CD4-positive, alpha-beta T cell treated with Interleukin-4 for 1 hour (primary cell): ENCODE measurements at regions not wholly inside any gene's neighbourhood (a gene's known extent, or its start where the extent isn't known, plus 50 kb on each side); places are given as distances from the start of the nearest gene placed in this dataset.
"Not testable (repeated sequence)": the region's sequence is repeated elsewhere in the genome, so short reads cannot be mapped to it uniquely, and the experiment has no call there.

Experiments
- DNase-seq, 2 donors: peaks; one replicate each; pipeline ENCODE4 v3.0.0-alpha.2; 2020 to 2022

DNA sequence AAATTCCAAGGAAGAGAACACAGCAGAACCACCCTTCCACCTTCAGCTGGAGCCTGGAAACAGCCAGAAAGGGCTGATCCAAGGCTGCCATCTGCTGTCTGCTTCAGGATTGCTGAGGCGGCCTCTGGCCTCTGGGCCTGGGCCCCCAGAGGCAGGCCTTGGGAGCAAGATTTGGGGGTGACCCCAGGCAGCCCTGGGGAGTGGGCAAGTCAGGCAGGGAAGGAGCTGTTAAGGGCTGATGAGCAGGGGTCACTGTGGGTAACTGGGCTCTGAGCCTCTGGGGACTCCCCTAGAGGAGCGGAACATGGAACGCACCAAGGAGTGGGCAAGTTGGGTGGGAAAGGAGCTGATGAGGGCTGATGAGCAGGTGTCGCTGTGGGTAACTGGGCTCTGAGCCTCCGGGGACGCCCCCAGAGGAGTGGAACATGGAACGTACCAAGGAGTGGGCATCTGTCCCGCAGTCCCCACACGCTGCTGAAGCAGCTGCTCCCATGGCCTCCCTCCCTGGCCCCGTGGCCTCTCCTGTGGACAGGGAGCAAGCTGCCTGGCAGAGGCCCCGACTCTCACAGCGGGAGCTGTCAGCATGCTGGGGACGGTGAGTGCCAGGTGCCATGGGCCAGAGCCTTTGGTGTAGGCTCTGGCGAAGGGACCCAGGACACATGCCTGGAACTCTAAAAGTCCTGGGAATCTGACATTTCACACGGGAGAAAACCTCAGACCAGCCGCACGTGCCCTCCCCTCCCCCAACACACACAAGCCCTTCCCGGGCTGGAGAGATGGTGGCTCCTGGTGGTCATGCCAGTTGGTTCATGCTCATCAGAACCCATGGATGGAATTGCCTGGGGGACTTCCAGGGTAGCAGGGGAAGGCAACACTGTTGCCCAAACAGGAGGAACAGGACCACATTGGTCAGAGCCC lies 148.8 kb downstream of the NPIPB11 start:
- not testable (repeated sequence) for DNase-seq

- no peak for DNase-seq
Observed at GRCh38 chr16:29256501-29256981, 150.0 kb downstream of the NPIPB11 start.

DNA sequence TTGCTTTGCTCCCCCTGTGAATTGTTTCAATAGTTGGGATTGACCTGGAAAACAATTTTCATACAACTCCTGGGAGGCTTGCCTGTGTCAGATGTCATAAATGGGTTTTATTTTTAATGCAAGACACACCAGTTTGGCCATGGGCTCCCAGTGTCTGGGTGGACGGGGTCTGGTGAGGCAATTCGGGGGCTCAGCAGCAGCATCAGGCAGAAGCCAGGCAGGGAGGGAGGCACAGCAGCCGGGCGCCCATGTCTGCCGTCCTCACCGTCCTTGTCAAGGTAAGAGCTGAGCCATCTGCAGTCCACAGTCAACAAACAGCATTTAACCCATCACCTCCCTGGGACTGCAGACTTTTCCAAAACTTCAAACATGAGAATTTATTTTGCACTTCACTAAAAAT lies 150.6 kb downstream of the NPIPB11 start:
- not testable (repeated sequence) for DNase-seq

DNA sequence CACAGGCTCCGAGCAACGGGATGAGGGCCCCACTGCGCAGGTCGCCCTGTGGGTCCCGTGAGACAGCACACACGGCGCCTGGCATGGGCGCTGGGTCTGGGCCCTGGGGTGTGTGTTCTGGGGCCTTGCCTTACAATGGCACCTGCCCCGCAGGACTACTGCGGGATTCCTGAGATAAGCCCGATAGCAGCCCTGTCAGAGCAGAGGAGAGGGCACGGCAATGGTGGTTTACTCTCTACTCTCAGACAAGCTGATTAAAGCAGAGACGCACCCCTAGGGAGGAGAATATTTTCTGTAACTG lies 151.1 kb downstream of the NPIPB11 start:
- not testable (repeated sequence) for DNase-seq

DNA sequence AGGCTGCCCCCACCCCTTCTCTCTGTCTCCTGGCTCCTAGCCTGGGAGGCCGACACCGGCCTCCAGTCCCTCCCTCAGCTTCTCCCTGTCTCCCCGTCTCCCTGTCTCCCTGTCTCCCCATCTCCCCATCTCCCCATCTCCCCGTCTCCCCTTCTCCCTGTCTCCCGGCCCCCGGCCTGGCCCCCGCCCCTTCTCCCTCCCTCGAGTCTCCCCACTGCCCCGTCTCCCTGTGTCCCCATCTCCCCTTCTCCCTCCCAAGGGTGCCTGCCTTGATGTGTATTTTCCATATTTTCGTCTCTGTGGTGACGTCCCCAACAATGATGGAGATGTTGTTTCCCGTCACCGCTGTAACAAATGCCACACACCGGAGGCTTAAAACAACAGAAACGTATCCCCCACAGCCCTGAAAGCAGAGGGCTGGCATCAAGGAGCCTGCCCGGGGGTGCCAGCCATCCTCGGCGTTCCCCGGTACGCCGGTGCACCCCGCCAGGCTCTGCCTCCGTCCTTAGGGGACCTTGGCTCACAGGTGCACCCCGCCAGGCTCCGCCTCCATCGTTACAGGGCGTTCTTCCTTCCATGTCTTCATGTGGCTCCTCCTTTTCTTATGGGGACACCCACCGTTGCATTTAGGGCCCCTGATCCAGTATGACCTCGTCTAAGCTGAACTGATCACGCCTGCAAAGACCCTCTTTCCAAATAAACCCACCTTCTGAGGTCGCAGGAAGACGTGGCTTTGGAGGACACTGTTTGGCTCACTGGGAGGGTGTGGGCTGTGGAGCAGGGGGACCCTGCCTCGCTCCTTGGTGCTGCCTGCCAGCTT lies 151.6 kb downstream of the NPIPB11 start:
- no peak for DNase-seq

DNA sequence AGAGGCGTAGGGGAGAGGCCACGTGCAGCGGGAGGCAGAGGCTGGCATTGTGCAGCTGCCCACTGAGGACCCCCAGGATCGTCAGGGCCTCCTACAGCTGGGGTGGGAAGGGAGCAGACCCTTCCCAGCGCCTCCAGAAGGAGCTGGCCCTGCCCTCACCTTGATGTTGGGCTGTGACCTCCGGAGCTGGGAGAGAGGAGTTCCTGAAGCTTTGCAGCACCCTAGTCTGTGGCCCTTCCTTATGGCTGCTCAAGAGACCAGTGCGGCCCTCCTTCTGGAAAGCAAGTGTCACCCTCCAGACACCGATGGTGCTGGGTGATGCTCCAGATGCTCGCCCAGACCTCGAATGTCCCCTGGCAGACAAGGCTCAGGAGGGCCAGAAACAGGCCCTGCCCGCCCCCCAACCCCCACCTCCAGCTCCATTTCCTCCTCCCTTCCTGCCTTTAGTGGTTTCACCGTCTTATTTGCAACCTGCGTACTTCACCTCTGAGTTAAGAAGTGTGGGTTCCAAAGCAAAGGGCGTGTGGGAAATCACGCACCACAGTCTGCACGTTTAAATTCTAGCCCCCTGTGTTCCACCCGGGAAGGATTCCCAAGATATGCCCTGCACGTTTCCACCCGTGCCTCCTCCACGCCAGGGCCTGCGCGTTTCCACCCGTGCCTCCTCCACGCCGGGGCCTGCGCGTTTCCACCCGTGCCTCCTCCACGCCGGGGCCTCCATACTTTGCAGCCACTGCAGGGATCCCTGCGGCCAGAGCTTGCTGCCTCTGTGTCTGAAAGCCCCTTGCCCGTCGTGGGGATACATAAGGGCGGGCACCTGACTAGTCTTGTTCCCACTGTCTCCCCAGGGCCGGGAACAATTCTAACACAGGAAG lies 152.6 kb downstream of the NPIPB11 start:
- DNase-seq, result not testable (repeated sequence)

DNA sequence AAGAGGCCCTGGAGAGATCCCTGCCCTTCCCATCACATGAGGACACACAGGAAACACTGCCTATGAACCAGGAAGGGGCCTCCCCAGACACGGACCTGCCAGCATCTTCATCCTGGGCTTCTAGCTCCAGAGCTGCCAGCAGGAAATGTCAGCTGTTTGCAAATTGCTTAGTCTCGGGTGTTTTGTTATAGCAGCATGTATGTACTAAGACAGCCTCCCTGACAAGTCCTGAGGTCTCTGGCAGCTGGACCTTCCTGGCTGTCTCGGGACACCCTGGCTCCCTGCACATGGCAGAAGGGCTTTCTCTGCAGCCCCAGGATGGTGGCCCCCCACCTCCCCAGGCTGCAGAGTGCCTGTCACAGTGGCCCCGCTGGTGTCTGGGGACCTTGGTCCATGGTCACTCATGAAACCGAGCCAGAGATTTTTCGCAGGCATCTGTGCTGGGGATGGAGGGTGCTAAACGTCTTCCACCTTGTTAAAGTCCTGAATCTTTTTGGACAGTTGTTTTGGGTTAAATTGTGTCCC lies 153.4 kb downstream of the NPIPB11 start:
- DNase-seq, result not testable (repeated sequence)

- DNase-seq, result not testable (repeated sequence)
Observed at GRCh38 chr16:29252311-29252710, 154.2 kb downstream of the NPIPB11 start.

DNA sequence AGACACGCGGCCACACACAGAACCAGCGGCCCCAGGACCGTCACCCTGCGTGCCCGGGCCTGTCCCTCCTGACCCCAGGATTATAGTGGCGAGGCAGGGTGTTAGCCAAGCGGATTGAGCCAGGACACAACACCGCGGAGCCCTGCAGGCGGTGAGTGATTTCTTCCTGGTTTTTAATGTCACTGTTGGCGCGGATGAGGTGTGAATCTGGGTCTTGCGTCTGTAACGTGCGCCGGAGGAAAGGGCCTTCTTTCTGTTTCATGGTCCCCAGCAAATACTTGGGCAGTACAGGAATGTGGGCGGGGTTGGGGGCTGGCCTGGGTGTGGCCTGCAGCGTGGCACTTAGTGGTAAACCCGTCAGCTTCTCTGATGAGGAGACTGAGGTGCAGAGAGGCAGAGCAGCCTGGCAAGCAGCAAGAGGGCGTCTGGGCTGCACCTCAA lies 154.9 kb downstream of the NPIPB11 start:
- DNase-seq, result not testable (repeated sequence)

GRCh38 chr16:29250923-29251434 lies 155.5 kb downstream of the NPIPB11 start:
- DNase-seq, result not testable (repeated sequence)

DNA sequence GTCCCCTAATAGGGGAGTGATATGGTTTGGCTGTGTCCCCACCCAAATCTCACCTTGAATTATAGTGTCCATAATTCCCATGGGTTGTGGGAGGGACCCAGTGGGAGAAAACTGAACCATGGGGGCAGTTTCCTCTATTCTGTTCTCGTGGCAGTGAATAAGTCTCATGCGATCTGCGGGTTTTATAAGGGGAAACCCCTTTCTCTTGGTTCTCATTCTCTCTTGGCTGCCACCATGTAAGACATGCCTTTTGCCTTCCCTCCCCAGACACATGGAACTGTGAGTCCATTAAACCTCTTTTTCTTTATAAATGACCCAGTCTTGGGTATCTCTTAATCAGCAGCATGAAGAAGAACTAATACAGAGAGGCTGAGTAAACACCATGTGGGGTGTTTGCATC lies 156.0 kb downstream of the NPIPB11 start:
- not testable (repeated sequence) for DNase-seq

DNA sequence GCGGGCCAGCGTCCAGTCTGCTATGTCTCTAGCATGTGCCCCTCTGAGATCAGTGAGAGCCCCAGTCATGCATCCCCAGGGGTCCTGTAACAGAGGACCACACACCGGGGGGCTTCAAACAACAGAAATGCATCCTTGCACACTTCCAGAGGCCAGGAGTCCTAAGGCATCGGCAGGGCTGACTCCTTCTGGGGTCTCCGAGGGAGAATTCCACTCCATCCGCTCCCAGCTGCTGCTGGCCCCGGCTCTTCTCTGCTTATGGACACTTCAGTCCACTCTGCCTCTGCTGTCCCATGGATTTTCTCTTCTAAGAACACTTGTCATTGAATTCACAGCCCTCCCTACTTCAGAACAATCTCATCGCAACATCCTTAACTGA lies 157.6 kb downstream of the NPIPB11 start:
- DNase-seq, result not testable (repeated sequence)

- DNase-seq, result peak; percentile 17 to 26
Observed at GRCh38 chr16:29248306-29248939, 158.1 kb downstream of the NPIPB11 start.

GRCh38 chr16:29246091-29246490 lies 160.4 kb downstream of the NPIPB11 start:
- not testable (repeated sequence) for DNase-seq

DNA sequence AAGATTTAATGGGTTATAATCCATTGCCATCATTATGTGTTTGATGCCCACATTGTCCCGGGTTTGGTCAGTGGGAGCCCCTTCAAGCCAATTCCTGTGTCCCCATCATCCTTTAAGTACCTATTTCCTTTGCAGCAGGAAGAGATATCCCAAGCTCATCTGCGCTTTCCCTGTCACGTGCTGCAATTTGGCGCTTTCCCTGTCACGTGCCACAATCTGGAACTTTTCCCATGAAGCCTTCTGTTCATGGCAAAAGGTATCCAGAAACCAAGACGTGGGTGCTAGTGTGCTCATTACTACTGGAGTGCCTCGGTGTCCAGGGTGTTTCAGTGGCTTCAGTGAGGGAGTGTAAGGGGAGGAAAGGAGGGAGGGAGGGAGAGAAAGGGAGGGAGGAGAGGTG lies 168.5 kb downstream of the NPIPB11 start:
- no peak for DNase-seq

- DNase-seq, result not testable (repeated sequence)
Observed at GRCh38 chr16:29237495-29237894, 169.0 kb downstream of the NPIPB11 start.

DNA sequence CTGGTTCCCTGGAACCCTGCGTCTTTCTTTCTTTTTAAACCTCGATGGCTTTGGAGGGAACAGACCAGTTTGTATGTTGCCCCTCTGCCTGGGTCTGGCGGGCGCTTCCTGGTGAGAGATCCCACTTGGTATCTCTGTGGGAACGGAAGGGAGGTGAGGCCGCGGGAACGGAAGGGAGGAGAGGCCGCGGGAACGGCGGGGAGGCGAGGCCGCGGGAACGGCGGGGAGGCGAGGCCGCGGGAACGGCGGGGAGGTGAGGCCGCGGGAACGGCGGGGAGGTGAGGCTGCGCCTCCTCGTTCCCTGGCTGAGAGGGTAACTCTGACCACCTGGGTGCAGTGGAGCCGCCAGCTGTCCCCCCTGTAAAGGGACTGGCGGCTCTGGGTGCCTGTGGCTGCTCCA lies 169.5 kb downstream of the NPIPB11 start:
- not testable (repeated sequence) for DNase-seq

DNA sequence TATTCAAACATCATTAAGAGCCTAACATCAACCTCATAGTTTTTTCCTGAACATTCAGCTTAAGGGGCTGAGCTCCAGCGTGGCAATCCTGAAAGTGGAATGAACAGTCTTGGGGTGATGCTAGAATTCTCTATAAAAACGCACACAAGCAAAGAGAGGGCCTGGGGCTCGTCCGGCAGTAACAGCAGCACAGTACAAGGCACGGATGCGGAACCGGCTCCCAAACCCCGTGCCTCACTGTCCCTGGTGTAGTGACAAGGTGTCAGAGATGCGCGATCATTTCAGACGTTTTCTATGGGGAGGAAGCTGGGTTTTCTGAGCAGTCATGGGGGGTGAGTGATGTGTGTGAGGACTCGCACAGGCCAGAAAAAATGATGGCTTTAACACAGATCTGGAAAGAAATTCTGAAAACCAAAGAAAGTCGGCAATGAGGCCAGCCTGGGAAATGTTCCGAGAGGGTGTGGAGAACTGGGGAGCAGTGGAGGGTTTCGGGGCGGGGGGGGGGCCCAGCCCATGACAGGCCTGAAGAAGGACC lies 170.6 kb downstream of the NPIPB11 start:
- not testable (repeated sequence) for DNase-seq

DNA sequence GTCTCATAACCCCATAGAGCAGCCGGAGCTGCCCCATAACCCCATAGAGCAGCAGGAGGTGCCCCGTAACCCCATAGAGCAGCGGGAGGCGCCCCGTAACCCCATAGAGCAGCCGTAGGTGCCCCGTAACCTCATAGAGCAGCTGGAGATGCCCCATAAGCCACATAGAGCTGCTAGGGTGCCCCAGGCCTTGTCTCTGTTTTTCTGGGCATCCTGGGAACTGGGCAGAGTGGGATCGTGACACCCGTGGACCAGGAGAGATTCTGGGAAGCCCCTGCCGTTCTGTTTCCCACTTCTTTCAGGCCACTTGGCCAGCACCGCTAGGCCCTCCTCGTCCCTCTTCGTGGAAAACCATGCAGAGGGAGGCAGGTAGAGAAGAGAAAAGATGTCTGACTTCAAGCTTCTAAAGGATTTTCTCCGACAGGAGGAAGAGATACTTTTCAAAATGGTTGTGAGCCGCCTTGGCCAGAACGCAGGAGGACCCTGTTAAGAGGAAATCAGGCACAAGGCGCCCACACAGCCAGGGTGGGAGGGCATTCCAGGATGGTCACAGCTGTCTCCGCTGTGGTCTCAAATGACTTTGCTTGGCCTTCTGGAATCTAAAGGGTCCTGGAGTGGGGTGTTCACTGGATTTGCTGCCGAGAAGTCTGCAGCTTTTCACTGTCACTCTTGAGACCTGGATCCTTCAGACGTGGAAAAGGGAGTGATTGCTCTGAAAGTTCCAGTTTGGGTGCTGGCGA lies 171.8 kb downstream of the NPIPB11 start:
- DNase-seq, result not testable (repeated sequence)

- not testable (repeated sequence) for DNase-seq
Observed at GRCh38 chr16:29233705-29234404, 172.7 kb downstream of the NPIPB11 start.
